H1 (cell line): ENCODE measurements at regions not wholly inside any gene's neighbourhood (a gene's known extent, or its start where the extent isn't known, plus 50 kb on each side); places are given as distances from the start of the nearest gene placed in this dataset.

Experiments
- CTCF ChIA-PET: fragments of 300-600 bp; sonication (Branson Sonifier 250); formaldehyde crosslinking; loops from one replicate; lab custom pipeline; 2021; ENCODE audit not compliant: partially characterized antibody; lab: Charles Lee
- POLR2A ChIA-PET: fragments of 300-600 bp; sonication (Branson Sonifier 250); formaldehyde crosslinking; loops from one replicate; lab custom pipeline; 2021; ENCODE audit warnings: inconsistent platforms; ENCODE audit not compliant: partially characterized antibody; lab: Charles Lee
- DNase-seq, 2 experiments: peaks; one replicate each; pipeline versions ENCODE4 v3.0.0 to v3.0.0-alpha.2; 2010 to 2022; ENCODE audit warnings: low spot score in 2 of 2, low read depth in 1 of 2, mixed read lengths in 1 of 2
- FAIRE-seq: peaks from 2 replicates; lab custom pipeline; 2011; peaks lifted over from hg19 to GRCh38; lab: Jason Lieb, UNC
- H2AFZ ChIP-seq: 2 replicates; pipeline ENCODE4 v1.8.1; 2012; ENCODE audit warnings: low read length, inconsistent platforms
- H2AK5ac ChIP-seq: 2 replicates; pipeline ENCODE4 v1.6.1; 2013; ENCODE audit warnings: low read depth, low read length
- H2BK120ac ChIP-seq: replicated peaks from 2 replicates; pipeline ENCODE3; 2013; ENCODE audit warnings: low read depth, low read length, inconsistent platforms
- H2BK12ac ChIP-seq: 2 replicates; pipeline ENCODE4 v1.6.1; 2013; ENCODE audit warnings: low read depth, low read length
- H2BK15ac ChIP-seq: 2 replicates; pipeline ENCODE4 v1.6.1; 2013; ENCODE audit warnings: low read length
- H2BK20ac ChIP-seq: 2 replicates; pipeline ENCODE4 v1.6.1; 2013; ENCODE audit warnings: low read length
- H2BK5ac ChIP-seq: 2 replicates; pipeline ENCODE4 v1.6.1; 2013; ENCODE audit warnings: low read depth, low read length
- H3K14ac ChIP-seq: 2 replicates; pipeline ENCODE4 v1.6.1; 2013; ENCODE audit warnings: inconsistent platforms; ENCODE audit not compliant: insufficient read length
- H3K18ac ChIP-seq: 2 replicates; pipeline ENCODE4 v1.6.1; 2013; ENCODE audit warnings: low read length; ENCODE audit errors: extremely low read depth
- H3K23ac ChIP-seq: 2 replicates; pipeline ENCODE4 v1.6.1; 2013; ENCODE audit warnings: inconsistent platforms; ENCODE audit not compliant: insufficient read length
- H3K23me2 ChIP-seq: 2 replicates; pipeline ENCODE4 v1.6.1; 2013; ENCODE audit warnings: low read depth, low read length
- H3K27ac ChIP-seq: 2 replicates; pipeline ENCODE4 v1.6.1; 2011; ENCODE audit warnings: low read depth, low read length, inconsistent platforms
- H3K27me3 ChIP-seq, 4 experiments: replicated peaks in 1 of 4; 1 replicate in 1 of 4; 2 replicates in 3 of 4; pipeline versions ENCODE4 v1.6.1 to v1.8.1; 2011 to 2013; ENCODE audit warnings: low read length in 3 of 4, mild to moderate bottlenecking in 3 of 4, inconsistent platforms in 2 of 4, mixed read lengths in 2 of 4, moderate library complexity in 1 of 4; ENCODE audit not compliant: control insufficient read depth in 3 of 4, insufficient read depth in 3 of 4; ENCODE audit errors: extremely low read depth in 1 of 4
- H3K36me3 ChIP-seq, 4 experiments: 2 replicates each; pipeline versions ENCODE4 v1.6.1 to v1.8.1; 2011 to 2013; ENCODE audit warnings: mild to moderate bottlenecking in 4 of 4, low read length in 3 of 4, moderate library complexity in 2 of 4, control low read depth in 1 of 4, inconsistent platforms in 1 of 4; ENCODE audit not compliant: insufficient read depth in 4 of 4, control insufficient read depth in 2 of 4
- H3K4ac ChIP-seq: replicated peaks from 2 replicates; pipeline ENCODE3; 2013; ENCODE audit warnings: low read length, low read depth, mixed read lengths, inconsistent platforms; ENCODE audit not compliant: insufficient read length
- H3K4me1 ChIP-seq, 4 experiments: replicated peaks in 1 of 4; 1 replicate in 1 of 4; 2 replicates in 3 of 4; pipeline versions ENCODE4 v1.6.1 to v1.8.1; 2011 to 2013; ENCODE audit warnings: low read length in 3 of 4, inconsistent platforms in 2 of 4, mixed read lengths in 1 of 4; ENCODE audit not compliant: insufficient read depth in 4 of 4, control insufficient read depth in 3 of 4
- H3K4me2 ChIP-seq, 2 experiments: 2 replicates each; pipeline versions ENCODE4 v1.6.1 to v1.8.1; 2011 to 2013; ENCODE audit warnings: low read depth in 2 of 2, low read length in 2 of 2, control low read depth in 1 of 2, inconsistent platforms in 1 of 2, mild to moderate bottlenecking in 1 of 2; ENCODE audit not compliant: insufficient read depth in 1 of 2
- H3K4me3 ChIP-seq, 4 experiments: fragments of 200-600, 300-600 bp in 1 of 4; sonication (generic), shearing (Covaris generic), sonication (Bioruptor Twin) in 1 of 4; 2 replicates each; pipeline versions ENCODE4 v1.5.1 to v1.8.1; 2011 to 2016; ENCODE audit warnings: low read length in 4 of 4, low read depth in 3 of 4, control low read depth in 2 of 4, inconsistent platforms in 2 of 4, mild to moderate bottlenecking in 2 of 4, mixed read lengths in 1 of 4, moderate library complexity in 1 of 4; ENCODE audit not compliant: insufficient read depth in 2 of 4; ENCODE audit errors: extremely low read depth in 1 of 4
- H3K56ac ChIP-seq: replicated peaks from 2 replicates; pipeline ENCODE3; 2013; ENCODE audit warnings: low read depth, mild to moderate bottlenecking, mixed read lengths, low read length, inconsistent platforms; ENCODE audit not compliant: insufficient read length
- H3K79me1 ChIP-seq: 2 replicates; pipeline ENCODE4 v1.6.1; 2013; ENCODE audit warnings: low read depth, low read length, control low read depth
- H3K79me2 ChIP-seq, 2 experiments: 2 replicates each; pipeline versions ENCODE4 v1.6.1 to v1.8.1; 2012 to 2013; ENCODE audit warnings: low read length in 2 of 2, mild to moderate bottlenecking in 2 of 2, inconsistent platforms in 1 of 2; ENCODE audit not compliant: insufficient read depth in 2 of 2, control insufficient read depth in 1 of 2
- H3K9ac ChIP-seq, 4 experiments: replicated peaks in 1 of 4; 1 replicate in 1 of 4; 2 replicates in 3 of 4; pipeline versions ENCODE4 v1.6.1 to v1.8.1; 2011 to 2013; ENCODE audit warnings: low read depth in 3 of 4, low read length in 3 of 4, control low read depth in 2 of 4, mild to moderate bottlenecking in 2 of 4, moderate library complexity in 2 of 4, inconsistent platforms in 1 of 4; ENCODE audit errors: extremely low read depth in 1 of 4
- H3K9me3 ChIP-seq, 2 experiments: 2 replicates each; pipeline versions ENCODE4 v1.6.1 to v1.8.1; 2012 to 2013; ENCODE audit warnings: mild to moderate bottlenecking in 2 of 2, moderate library complexity in 2 of 2, control low read depth in 1 of 2, inconsistent platforms in 1 of 2, low read depth in 1 of 2, low read length in 1 of 2, mixed read lengths in 1 of 2; ENCODE audit not compliant: insufficient read depth in 2 of 2
- H4K20me1 ChIP-seq, 2 experiments: replicated peaks in 1 of 2; 2 replicates each; pipeline versions ENCODE3 to v1.8.1; 2011 to 2013; ENCODE audit warnings: inconsistent platforms in 2 of 2, low read length in 2 of 2, mild to moderate bottlenecking in 1 of 2; ENCODE audit not compliant: insufficient read depth in 2 of 2, control insufficient read depth in 1 of 2
- H4K5ac ChIP-seq: 2 replicates; pipeline ENCODE4 v1.6.1; 2013; ENCODE audit warnings: low read length, low read depth, mixed read lengths, inconsistent platforms; ENCODE audit not compliant: insufficient read length
- H4K8ac ChIP-seq: 2 replicates; pipeline ENCODE4 v1.8.0; 2013; ENCODE audit warnings: mild to moderate bottlenecking, moderate library complexity, low read length, inconsistent platforms; ENCODE audit not compliant: insufficient read depth; ENCODE audit errors: extremely low read depth
- H4K91ac ChIP-seq: replicated peaks from 2 replicates; pipeline ENCODE3; 2013; ENCODE audit warnings: low read length, mixed read lengths, inconsistent platforms; ENCODE audit not compliant: insufficient read length
- ATF3 ChIP-seq: IDR thresholded peaks from 2 replicates; pipeline ENCODE4 v1.6.1; 2011; ENCODE audit warnings: low read depth, mild to moderate bottlenecking, low read length; ENCODE audit not compliant: insufficient read depth
- CBX5 ChIP-seq: fragments of 300-800, 300-1000 bp; sonication (generic); IDR thresholded peaks from 2 replicates; pipeline ENCODE4 v1.7.1; 2016; ENCODE audit warnings: antibody characterized with exemption, low read length, low read depth
- FOSL1 ChIP-seq: IDR thresholded peaks from 2 replicates; pipeline ENCODE4 v1.6.1; 2011; ENCODE audit warnings: mild to moderate bottlenecking, low read depth, low read length, moderate library complexity; ENCODE audit not compliant: insufficient read depth
- HDAC6 ChIP-seq: IDR thresholded peaks from one replicate; pipeline ENCODE4 v1.7.1; 2012; ENCODE audit warnings: low read depth, mild to moderate bottlenecking, inconsistent platforms, low read length, moderate library complexity
- POLR2AphosphoS5 ChIP-seq: IDR thresholded peaks from 2 replicates; pipeline ENCODE4 v1.6.1; 2011; ENCODE audit warnings: low read depth, low read length
- RXRA ChIP-seq: IDR thresholded peaks from 2 replicates; pipeline ENCODE4 v1.6.1; 2011; ENCODE audit warnings: low read depth, mild to moderate bottlenecking, low read length, moderate library complexity; ENCODE audit not compliant: insufficient read depth
- SIX5 ChIP-seq: IDR thresholded peaks from 2 replicates; pipeline ENCODE4 v1.6.1; 2011; ENCODE audit warnings: mild to moderate bottlenecking, low read depth, low read length
- SP4 ChIP-seq: IDR thresholded peaks from 2 replicates; pipeline ENCODE4 v1.6.1; 2012; ENCODE audit warnings: low read length, inconsistent platforms
- SRF ChIP-seq: IDR thresholded peaks from 2 replicates; pipeline ENCODE4 v1.6.1; 2011; ENCODE audit warnings: mild to moderate bottlenecking, low read depth, low read length, moderate library complexity
- TAF7 ChIP-seq: optimal IDR thresholded peaks from 2 replicates; pipeline ENCODE3; 2011; ENCODE audit warnings: low read depth, mild to moderate bottlenecking, inconsistent platforms, low read length, moderate library complexity, borderline replicate concordance
- TEAD4 ChIP-seq: IDR thresholded peaks from 2 replicates; pipeline ENCODE4 v1.6.1; 2012; ENCODE audit warnings: low read depth, low read length, inconsistent platforms, mixed read lengths
- WGBS, 2 experiments: shearing (Covaris generic) in 1 of 2; methylation state at CpG; one replicate each; pipeline versions ENCODE4 v1.1.6 to v1.1.7; 2013 to 2015; ENCODE audit warnings: low lambda C conversion rate in 2 of 2, mixed read lengths in 2 of 2, inconsistent platforms in 1 of 2, low coverage in 1 of 2, missing lambda C conversion rate in 1 of 2; ENCODE audit not compliant: insufficient replicate concordance in 2 of 2, insufficient coverage in 1 of 2, insufficient read length in 1 of 2; ENCODE audit errors: extremely low coverage in 1 of 2, missing lambda C conversion rate in 1 of 2; 5-methylcytosine and 5-hydroxymethylcytosine counted together
- TF ChIP-seq, protein P1 (sequence below): IDR thresholded peaks from 2 replicates; pipeline ENCODE4 v1.6.1; 2012; ENCODE audit warnings: inconsistent platforms
- TF ChIP-seq, protein P2 (sequence below): IDR thresholded peaks from 2 replicates; pipeline ENCODE4 v1.6.1; 2011; ENCODE audit warnings: low read length, improper control_type of control experiment

DNA sequence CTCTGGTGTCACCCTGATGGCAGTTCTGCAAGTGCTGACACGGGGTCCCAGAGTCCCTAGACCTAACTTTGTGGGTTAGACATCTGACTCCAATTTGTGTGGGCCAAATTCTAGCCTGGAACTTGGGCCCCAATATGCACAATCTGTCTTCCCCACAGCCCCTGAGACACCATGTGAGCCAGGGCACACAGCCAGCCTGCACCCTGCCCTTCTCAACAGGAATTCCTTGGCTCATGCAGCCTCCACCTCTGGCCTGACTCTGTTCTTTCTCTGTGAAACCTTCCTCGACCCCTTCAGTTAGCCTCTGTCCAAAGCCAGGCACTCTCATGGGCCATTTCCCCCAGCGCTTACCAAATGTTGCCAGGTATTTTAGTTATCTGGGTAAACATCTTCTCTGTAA lies 59.1 kb upstream of the POU2AF1 start:
- H2BK20ac ChIP-seq, result no peak overlapping the region
- H3K36me3 ChIP-seq, result no peaks in the 10 kb centered on the region
- H3K27ac ChIP-seq, result no peak overlapping the region
- H3K27me3 ChIP-seq, result 0 out of 7 replicates have a peak, but pooled peaks cover 0 to 2% (median 1%) of the 10 kb centered on the region in 4 experiments
- H3K9me3 ChIP-seq, result no peaks in the 10 kb centered on the region
- H4K8ac ChIP-seq, result no peak overlapping the region
- no peak overlapping the region for H2BK5ac ChIP-seq
- DNase-seq, result no peak
- H2BK12ac ChIP-seq, result no peak overlapping the region; the same call in 1 of the 2 replicates
- ChIA-PET CTCF (interaction anchor here (0.8 to 5.9 kb wide), 7 partner anchors 9 to 975 kb away, joined by 3 to 104 read pairs (median 9); no protein-coding TSS in a partner anchor), POLR2A (no interaction called here)
- TF ChIP-seq RXRA (no peak), SIX5 (no peak), TAF7 (no peak), FOSL1 (no peak), CBX5 (no peak), SRF (no peak), ATF3 (no peak), SP4 (no peak), HDAC6 (no peak), POLR2AphosphoS5 (no peak), TEAD4 (no peak)
- TF ChIP-seq, protein P1, sequence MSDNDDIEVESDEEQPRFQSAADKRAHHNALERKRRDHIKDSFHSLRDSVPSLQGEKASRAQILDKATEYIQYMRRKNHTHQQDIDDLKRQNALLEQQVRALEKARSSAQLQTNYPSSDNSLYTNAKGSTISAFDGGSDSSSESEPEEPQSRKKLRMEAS, result no peak
- TF ChIP-seq, protein P2, sequence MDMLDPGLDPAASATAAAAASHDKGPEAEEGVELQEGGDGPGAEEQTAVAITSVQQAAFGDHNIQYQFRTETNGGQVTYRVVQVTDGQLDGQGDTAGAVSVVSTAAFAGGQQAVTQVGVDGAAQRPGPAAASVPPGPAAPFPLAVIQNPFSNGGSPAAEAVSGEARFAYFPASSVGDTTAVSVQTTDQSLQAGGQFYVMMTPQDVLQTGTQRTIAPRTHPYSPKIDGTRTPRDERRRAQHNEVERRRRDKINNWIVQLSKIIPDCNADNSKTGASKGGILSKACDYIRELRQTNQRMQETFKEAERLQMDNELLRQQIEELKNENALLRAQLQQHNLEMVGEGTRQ, result no peak
- no peaks in the 10 kb centered on the region for H3K79me2 ChIP-seq
- peaks cover 0 to 12% (median 5%) of the 10 kb centered on the region in 4 experiments; a peak in 4 of 7 replicates for H3K4me1 ChIP-seq
- H3K9ac ChIP-seq, result no peak overlapping the region
- FAIRE-seq, result no peak
- no peak overlapping the region for H2AFZ ChIP-seq
- no peak overlapping the region for H3K4me2 ChIP-seq
- no peak overlapping the region for H3K56ac ChIP-seq
- no peak overlapping the region for H3K4ac ChIP-seq
- no peak overlapping the region for H2BK120ac ChIP-seq
- H2AK5ac ChIP-seq, result no peak overlapping the region
- no peak overlapping the region for H3K23ac ChIP-seq
- no peaks in the 10 kb centered on the region for H3K79me1 ChIP-seq
- H3K4me3 ChIP-seq, result no peak overlapping the region
- no peak overlapping the region for H3K18ac ChIP-seq
- H4K91ac ChIP-seq, result no peak overlapping the region
- H2BK15ac ChIP-seq, result no peak overlapping the region
- no peaks in the 10 kb centered on the region for H4K20me1 ChIP-seq
- 92% methylated on average over 3 of the region's 3 CpGs; no CpG with 5 or more reads in 1 of the 2 experiments for WGBS, 2 experiments
- H4K5ac ChIP-seq, result no peak overlapping the region
- H3K14ac ChIP-seq, result no peak overlapping the region
- 0 out of 2 replicates have a peak, but pooled peaks cover 2% of the 10 kb centered on the region for H3K23me2 ChIP-seq
